IMR-90 (cell line): ENCODE measurements at regions not wholly inside any gene's neighbourhood (a gene's known extent, or its start where the extent isn't known, plus 50 kb on each side); places are given as distances from the start of the nearest gene placed in this dataset.

Experiments
- ATAC-seq: fragments of 200-7000 bp; cut with Tn5 transposase; 2 replicates; pipeline ENCODE4 v1.9.1; 2020; ENCODE audit warnings: low read depth, mild to moderate bottlenecking, moderate library complexity
- BruUV-seq: library from RNA; stranded (reverse); fragments of 400-500 nt; replicated peaks from 2 replicates; lab custom pipeline; 2021; lab: Mats Ljungman, UMichigan
- CTCF ChIA-PET: fragments of 300-600 bp; formaldehyde crosslinking; extraction: SDS; loops from one replicate; lab custom pipeline; 2021; ENCODE audit warnings: antibody characterized with exemption; lab: Yijun Ruan, JAX
- POLR2A ChIA-PET: fragments of 300-600 bp; sonication (Branson Sonifier 250); formaldehyde crosslinking; loops from one replicate; lab custom pipeline; 2022; ENCODE audit warnings: antibody characterized with exemption; ENCODE audit not compliant: unreplicated experiment; lab: Charles Lee
- DNase-seq: peaks from one replicate; pipeline ENCODE4 v3.0.0; 2013
- H2AFZ ChIP-seq: replicated peaks from 2 replicates; pipeline ENCODE3; 2013; ENCODE audit warnings: low read length, mild to moderate bottlenecking; ENCODE audit not compliant: poor library complexity
- H2AK5ac ChIP-seq: 2 replicates; pipeline ENCODE4 v1.6.1; 2013; ENCODE audit warnings: low read depth, low read length, inconsistent platforms
- H2AK9ac ChIP-seq: replicated peaks from 2 replicates; pipeline ENCODE3; 2013; ENCODE audit warnings: mild to moderate bottlenecking, low read depth, low read length, moderate library complexity; ENCODE audit not compliant: poor library complexity
- H2BK120ac ChIP-seq: 2 replicates; pipeline ENCODE4 v1.6.1; 2013; ENCODE audit warnings: low read depth, low read length, inconsistent platforms
- H2BK15ac ChIP-seq: 3 replicates; pipeline ENCODE4 v1.6.1; 2013; ENCODE audit warnings: low read depth, low read length, inconsistent platforms
- H2BK20ac ChIP-seq: 2 replicates; pipeline ENCODE4 v1.6.1; 2013; ENCODE audit warnings: low read depth, mild to moderate bottlenecking, inconsistent platforms, low read length, moderate library complexity
- H2BK5ac ChIP-seq: 2 replicates; pipeline ENCODE4 v1.6.1; 2013; ENCODE audit warnings: mild to moderate bottlenecking, low read depth, low read length, inconsistent platforms; ENCODE audit not compliant: poor library complexity, severe bottlenecking
- H3K14ac ChIP-seq: replicated peaks from 2 replicates; pipeline ENCODE4 v1.6.1; 2013; ENCODE audit warnings: low read depth, low read length, inconsistent platforms
- H3K18ac ChIP-seq: 2 replicates; pipeline ENCODE4 v1.6.1; 2013; ENCODE audit warnings: low read depth, low read length, control low read depth
- H3K23ac ChIP-seq: 2 replicates; pipeline ENCODE4 v1.6.1; 2013; ENCODE audit warnings: low read depth, low read length, inconsistent platforms
- H3K27ac ChIP-seq: 2 replicates; pipeline ENCODE4 v1.5.1; 2013; ENCODE audit warnings: mild to moderate bottlenecking, control low read depth, low read length; ENCODE audit not compliant: insufficient read depth
- H3K27me3 ChIP-seq: 2 replicates; pipeline ENCODE4 v1.6.1; 2013; ENCODE audit warnings: low read length; ENCODE audit not compliant: control insufficient read depth, insufficient read depth
- H3K36me3 ChIP-seq: 2 replicates; pipeline ENCODE4 v1.6.1; 2013; ENCODE audit warnings: low read length, mixed read lengths; ENCODE audit not compliant: control insufficient read depth, insufficient read depth
- H3K4ac ChIP-seq: 2 replicates; pipeline ENCODE4 v1.6.1; 2013; ENCODE audit warnings: low read depth, low read length, inconsistent platforms
- H3K4me1 ChIP-seq: 2 replicates; pipeline ENCODE4 v1.6.1; 2013; ENCODE audit warnings: low read length, mixed read lengths; ENCODE audit not compliant: control insufficient read depth, insufficient read depth
- H3K4me2 ChIP-seq: 2 replicates; pipeline ENCODE4 v1.6.1; 2013; ENCODE audit warnings: low read depth, mild to moderate bottlenecking, control low read depth, low read length, moderate library complexity
- H3K4me3 ChIP-seq: 2 replicates; pipeline ENCODE4 v1.5.1; 2013; ENCODE audit warnings: low read depth, mild to moderate bottlenecking, control low read depth, low read length, moderate library complexity; ENCODE audit not compliant: insufficient read depth
- H3K56ac ChIP-seq: 2 replicates; pipeline ENCODE4 v1.6.1; 2013; ENCODE audit warnings: low read length, inconsistent platforms; ENCODE audit not compliant: insufficient read depth; ENCODE audit errors: extremely low read depth
- H3K79me1 ChIP-seq, 2 experiments: 2 replicates each; pipeline ENCODE4 v1.6.1; 2013; ENCODE audit warnings: low read length in 2 of 2, inconsistent platforms in 1 of 2, low read depth in 1 of 2
- H3K9ac ChIP-seq: 2 replicates; pipeline ENCODE4 v1.6.1; 2013; ENCODE audit warnings: low read depth, low read length, control low read depth
- H3K9me1 ChIP-seq: 2 replicates; pipeline ENCODE4 v1.6.1; 2013; ENCODE audit warnings: low read length, inconsistent platforms; ENCODE audit not compliant: insufficient read depth
- H3K9me3 ChIP-seq: 2 replicates; pipeline ENCODE4 v1.6.1; 2013; ENCODE audit warnings: low read length; ENCODE audit not compliant: control insufficient read depth, insufficient read depth
- H4K20me1 ChIP-seq: 2 replicates; pipeline ENCODE4 v1.6.1; 2013; ENCODE audit warnings: low read length, inconsistent platforms; ENCODE audit not compliant: insufficient read depth
- H4K5ac ChIP-seq: 2 replicates; pipeline ENCODE4 v1.6.1; 2013; ENCODE audit warnings: mild to moderate bottlenecking, low read depth, low read length, control low read depth
- H4K8ac ChIP-seq, 2 experiments: 2 replicates each; pipeline ENCODE4 v1.6.1; 2013; ENCODE audit warnings: low read depth in 2 of 2, low read length in 2 of 2, control low read depth in 1 of 2, inconsistent platforms in 1 of 2
- H4K91ac ChIP-seq: 2 replicates; pipeline ENCODE4 v1.6.1; 2013; ENCODE audit warnings: low read depth, low read length, inconsistent platforms; ENCODE audit not compliant: insufficient read depth
- CEBPB ChIP-seq: IDR thresholded peaks from 2 replicates; pipeline ENCODE4 v1.6.1; 2012; ENCODE audit warnings: low read depth, low read length, improper control_type of control experiment
- CTCF ChIP-seq: conservative IDR thresholded peaks from 2 replicates; pipeline ENCODE4 v1.5.1; 2012; ENCODE audit warnings: mild to moderate bottlenecking, low read depth, low read length, improper control_type of control experiment
- FOS ChIP-seq: fragments of 150-350 bp; IDR thresholded peaks from 2 replicates; pipeline ENCODE4 v1.6.1; 2016; ENCODE audit warnings: low read depth, low read length
- MAFK ChIP-seq: IDR thresholded peaks from 2 replicates; pipeline ENCODE4 v1.6.1; 2012; ENCODE audit warnings: low read depth, low read length, improper control_type of control experiment
- MAZ ChIP-seq: IDR thresholded peaks from 2 replicates; pipeline ENCODE4 v1.6.1; 2012; ENCODE audit warnings: low read depth, mild to moderate bottlenecking, low read length, improper control_type of control experiment, moderate library complexity, borderline replicate concordance
- MXI1 ChIP-seq: IDR thresholded peaks from 2 replicates; pipeline ENCODE4 v1.6.1; 2012; ENCODE audit warnings: low read depth, mild to moderate bottlenecking, low read length, moderate library complexity, borderline replicate concordance
- NFE2L2 ChIP-seq: fragments of 150-350 bp; IDR thresholded peaks from 2 replicates; pipeline ENCODE4 v1.6.1; 2016; ENCODE audit warnings: low read depth, mild to moderate bottlenecking, low read length
- RCOR1 ChIP-seq: IDR thresholded peaks from 2 replicates; pipeline ENCODE4 v1.6.1; 2012; ENCODE audit warnings: mild to moderate bottlenecking, low read length, improper control_type of control experiment; ENCODE audit not compliant: insufficient replicate concordance
- RFX5 ChIP-seq: IDR thresholded peaks from 2 replicates; pipeline ENCODE4 v1.8.0; 2012; ENCODE audit warnings: low read depth, mild to moderate bottlenecking, low read length, moderate library complexity
- SMC3 ChIP-seq: fragments of 150-350 bp; IDR thresholded peaks from 2 replicates; pipeline ENCODE4 v1.6.1; 2016; ENCODE audit warnings: low read depth, mild to moderate bottlenecking, antibody characterized with exemption, low read length, moderate library complexity
- USF2 ChIP-seq: fragments of 150-350 bp; IDR thresholded peaks from 2 replicates; pipeline ENCODE4 v1.6.1; 2017; ENCODE audit warnings: mild to moderate bottlenecking, antibody characterized with exemption, low read length, low read depth
- WGBS, 2 experiments: methylation state at CpG; one replicate each; pipeline versions ENCODE4 v1.1.5 to v1.1.7; 2013; ENCODE audit warnings: missing lambda C conversion rate in 2 of 2; ENCODE audit not compliant: insufficient read length in 1 of 2; ENCODE audit errors: extremely low coverage in 2 of 2; 5-methylcytosine and 5-hydroxymethylcytosine counted together
- dilution Hi-C: fragments of 300-500 bp; cut with HindIII; formaldehyde crosslinking; loops from one replicate; pipeline ENCODE4 v1.14.3; 2018; ENCODE audit warnings: low sequenced_read_pairs; ENCODE audit not compliant: unreplicated experiment
- in situ Hi-C: fragments of 300-500 bp; cut with MboI; formaldehyde crosslinking; loops from 3 replicates; pipeline ENCODE4 v1.14.3; 2019; ENCODE audit warnings: low sequenced_read_pairs, inconsistent platforms, mixed read lengths
- intact Hi-C: fragments of 100-400 bp; cut with micrococcal nuclease; formaldehyde crosslinking; loops from 2 replicates; pipeline ENCODE4 v1.10.0; 2022

- Histone ChIP-seq H2BK15ac (no peak overlapping the region), H2AK5ac (no peak overlapping the region), H3K9me1 (0 out of 2 replicates have a peak, but pooled peaks cover 4% of the 10 kb centered on the region), H3K23ac (no peak overlapping the region), H4K20me1 (no peaks in the 10 kb centered on the region), H3K4ac (no peak overlapping the region), H2BK120ac (no peak overlapping the region), H3K36me3 (no peaks in the 10 kb centered on the region), H3K9me3 (no peaks in the 10 kb centered on the region), H2AFZ (no peak overlapping the region), H4K8ac (no peak overlapping the region), H2BK20ac (no peak overlapping the region), H3K4me2 (no peak overlapping the region), H3K4me1 (peaks cover 9% of the 10 kb centered on the region), H3K14ac (no peak overlapping the region), H2AK9ac (no peak overlapping the region), H4K5ac (no peak overlapping the region), H3K9ac (no peak overlapping the region), H3K4me3 (no peak overlapping the region), H3K79me1 (no peaks in the 10 kb centered on the region), H3K27me3 (no peaks in the 10 kb centered on the region), H2BK5ac (no peak overlapping the region), H3K18ac (no peak overlapping the region), H3K56ac (no peak overlapping the region), H4K91ac (no peak overlapping the region), H3K27ac (no peak overlapping the region)
- WGBS, 2 experiments = 100% methylated on average over 1 of the region's 1 CpG; no CpG with 5 or more reads in 1 of the 2 experiments
- ChIA-PET POLR2A (no interaction called here), CTCF (no interaction called here)
- dilution Hi-C loops = no loop called here
- no TSS peak for BruUV-seq
- no peak for TF ChIP-seq MAFK
- no peak for TF ChIP-seq SMC3
- TF ChIP-seq MXI1 = no peak
- no peak for TF ChIP-seq USF2
- TF ChIP-seq CEBPB = no peak
- no peak for TF ChIP-seq CTCF
- no peak for TF ChIP-seq RCOR1
- no peak for TF ChIP-seq NFE2L2
- no peak for TF ChIP-seq FOS
- no peak for TF ChIP-seq RFX5
- TF ChIP-seq MAZ = no peak
- DNase-seq (no peak), ATAC-seq (no peak)
- in situ Hi-C loops = no loop called here
- intact Hi-C loops = no loop called here
Measured at GRCh38 chr9:115414561-115414960, 296.6 kb upstream of the TNC start.
